ENCODE measurements at regions not wholly inside any gene's neighbourhood (a gene's known extent, or its start where the extent isn't known, plus 50 kb on each side); places are given as distances from the start of the nearest gene placed in this dataset.

GRCh38 chr9:31236344-31236743, 1148.1 kb upstream of the ACO1 start:
- TF ChIP-seq, protein P1, sequence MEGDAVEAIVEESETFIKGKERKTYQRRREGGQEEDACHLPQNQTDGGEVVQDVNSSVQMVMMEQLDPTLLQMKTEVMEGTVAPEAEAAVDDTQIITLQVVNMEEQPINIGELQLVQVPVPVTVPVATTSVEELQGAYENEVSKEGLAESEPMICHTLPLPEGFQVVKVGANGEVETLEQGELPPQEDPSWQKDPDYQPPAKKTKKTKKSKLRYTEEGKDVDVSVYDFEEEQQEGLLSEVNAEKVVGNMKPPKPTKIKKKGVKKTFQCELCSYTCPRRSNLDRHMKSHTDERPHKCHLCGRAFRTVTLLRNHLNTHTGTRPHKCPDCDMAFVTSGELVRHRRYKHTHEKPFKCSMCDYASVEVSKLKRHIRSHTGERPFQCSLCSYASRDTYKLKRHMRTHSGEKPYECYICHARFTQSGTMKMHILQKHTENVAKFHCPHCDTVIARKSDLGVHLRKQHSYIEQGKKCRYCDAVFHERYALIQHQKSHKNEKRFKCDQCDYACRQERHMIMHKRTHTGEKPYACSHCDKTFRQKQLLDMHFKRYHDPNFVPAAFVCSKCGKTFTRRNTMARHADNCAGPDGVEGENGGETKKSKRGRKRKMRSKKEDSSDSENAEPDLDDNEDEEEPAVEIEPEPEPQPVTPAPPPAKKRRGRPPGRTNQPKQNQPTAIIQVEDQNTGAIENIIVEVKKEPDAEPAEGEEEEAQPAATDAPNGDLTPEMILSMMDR (conservative IDR thresholded peaks at IDR 0.05 in 1 of 2, IDR thresholded peaks at IDR 0.05 in 1 of 2; ENCODE audit: extremely low read depth in 1 of 2, insufficient read depth in 1 of 2, low read depth in 1 of 2, low read length in 2 of 2) = no peak
- no peak for TF ChIP-seq EZH2 (IDR thresholded peaks at IDR 0.05; ENCODE audit: borderline replicate concordance, low read length)

Data from mammary epithelial cell (primary cell).